ENCODE measurements at regions not wholly inside any gene's neighbourhood (a gene's known extent, or its start where the extent isn't known, plus 50 kb on each side); places are given as distances from the start of the nearest gene placed in this dataset.

DNA sequence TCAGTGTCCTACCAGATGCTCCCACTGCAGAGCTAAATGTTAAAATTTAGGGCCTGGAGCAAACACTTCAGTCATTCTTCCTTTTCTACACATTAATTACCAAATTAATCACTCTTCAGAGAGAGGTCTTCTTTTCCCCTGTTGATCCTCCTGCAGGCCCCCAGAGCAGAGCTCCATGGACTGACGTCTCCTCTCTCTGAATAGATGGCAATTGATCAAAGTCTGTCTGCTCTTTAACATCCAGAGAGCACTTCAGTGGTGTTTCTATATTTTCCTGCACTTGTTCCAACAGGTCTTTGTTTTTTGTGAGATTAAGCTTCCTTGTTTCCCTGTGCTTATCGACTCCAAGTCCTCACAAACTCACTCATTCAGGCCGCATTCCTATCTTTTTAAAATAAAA is 239.3 kb downstream of the SIPA1L2 start:
- Histone ChIP-seq H3K23ac (ENCODE audit: low read depth, low read length) (no peak overlapping the region), H3K4ac (ENCODE audit: low read depth, low read length) (no peak overlapping the region), H2AK5ac (ENCODE audit: low read depth, low read length) (no peak overlapping the region), H2BK15ac (ENCODE audit: low read depth, low read length) (no peak overlapping the region), H3K56ac (ENCODE audit: extremely low read depth, insufficient read depth, low read length) (no peak overlapping the region), H4K5ac (ENCODE audit: low read depth, low read length) (no peak overlapping the region), H3K4me3 (ENCODE audit: insufficient read depth, low read depth, low read length) (no peak overlapping the region), H4K20me1 (ENCODE audit: insufficient read depth, low read length) (no peaks in the 10 kb centered on the region), H2BK5ac (ENCODE audit: low read depth, low read length, poor library complexity, severe bottlenecking) (no peak overlapping the region), H3K36me3 (ENCODE audit: control insufficient read depth, insufficient read depth, low read length) (no peaks in the 10 kb centered on the region), H3K18ac (ENCODE audit: low read depth, low read length) (no peak overlapping the region), H3K9ac (ENCODE audit: low read depth, low read length) (no peak overlapping the region), H4K8ac (ENCODE audit: low read depth in 2 of 2, low read length in 2 of 2) (no peak overlapping the region), H2BK20ac (ENCODE audit: low read depth, low read length) (no peak overlapping the region), H3K9me3 (ENCODE audit: control insufficient read depth, insufficient read depth, low read length) (no peaks in the 10 kb centered on the region), H3K27me3 (ENCODE audit: control insufficient read depth, insufficient read depth, low read length) (no peaks in the 10 kb centered on the region), H4K91ac (ENCODE audit: insufficient read depth, low read depth, low read length) (no peak overlapping the region), H3K79me1 (ENCODE audit: low read depth in 1 of 2, low read length in 2 of 2) (no peaks in the 10 kb centered on the region), H3K9me1 (ENCODE audit: insufficient read depth, low read length) (no peaks in the 10 kb centered on the region), H3K27ac (ENCODE audit: insufficient read depth, low read length) (no peak overlapping the region), H3K4me2 (ENCODE audit: low read depth, low read length) (no peak overlapping the region), H3K4me1 (ENCODE audit: control insufficient read depth, insufficient read depth, low read length) (no peaks in the 10 kb centered on the region; the same call in 1 of the 2 replicates), H2BK120ac (ENCODE audit: low read depth, low read length) (no peak overlapping the region), H2AK9ac (replicated peaks; ENCODE audit: low read depth, low read length, poor library complexity) (no peak overlapping the region), H2AFZ (replicated peaks; ENCODE audit: low read length, poor library complexity) (no peak overlapping the region), H3K14ac (replicated peaks; ENCODE audit: low read depth, low read length) (no peak overlapping the region)
- no TSS peak for BruUV-seq (replicated peaks)
- WGBS, 2 experiments (ENCODE audit: extremely low coverage in 2 of 2, insufficient read length in 1 of 2): no CpG with 5 or more reads among the region's 3 CpGs
- no peak for ATAC-seq (ENCODE audit: low read depth)
- ChIA-PET CTCF (no interaction called here), POLR2A (ENCODE audit: unreplicated experiment) (no interaction called here)
- intact Hi-C loops (cut with micrococcal nuclease): no loop called here
- in situ Hi-C loops (cut with MboI; ENCODE audit: low sequenced_read_pairs): no loop called here
- no peak for DNase-seq
- TF ChIP-seq MAZ (IDR thresholded peaks at IDR 0.05; ENCODE audit: borderline replicate concordance, low read depth, low read length) (no peak), MAFK (IDR thresholded peaks at IDR 0.05; ENCODE audit: low read depth, low read length) (no peak), FOS (IDR thresholded peaks at IDR 0.05; ENCODE audit: low read depth, low read length) (no peak), CHD1 (IDR thresholded peaks at IDR 0.05; ENCODE audit: low read depth, low read length) (no peak), BHLHE40 (IDR thresholded peaks at IDR 0.05; ENCODE audit: low read depth, low read length) (no peak)
- TF ChIP-seq, protein P1, sequence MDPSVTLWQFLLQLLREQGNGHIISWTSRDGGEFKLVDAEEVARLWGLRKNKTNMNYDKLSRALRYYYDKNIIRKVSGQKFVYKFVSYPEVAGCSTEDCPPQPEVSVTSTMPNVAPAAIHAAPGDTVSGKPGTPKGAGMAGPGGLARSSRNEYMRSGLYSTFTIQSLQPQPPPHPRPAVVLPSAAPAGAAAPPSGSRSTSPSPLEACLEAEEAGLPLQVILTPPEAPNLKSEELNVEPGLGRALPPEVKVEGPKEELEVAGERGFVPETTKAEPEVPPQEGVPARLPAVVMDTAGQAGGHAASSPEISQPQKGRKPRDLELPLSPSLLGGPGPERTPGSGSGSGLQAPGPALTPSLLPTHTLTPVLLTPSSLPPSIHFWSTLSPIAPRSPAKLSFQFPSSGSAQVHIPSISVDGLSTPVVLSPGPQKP (IDR thresholded peaks at IDR 0.05; ENCODE audit: borderline replicate concordance, low read depth, low read length): no peak
- dilution Hi-C loops (cut with HindIII; ENCODE audit: low sequenced_read_pairs, unreplicated experiment): no loop called here

Measured in IMR-90 (cell line).